ENCODE measurements at regions not wholly inside any gene's neighbourhood (a gene's known extent, or its start where the extent isn't known, plus 50 kb on each side); places are given as distances from the start of the nearest gene placed in this dataset.

- DNase-seq (ENCODE audit: low read depth in 2 of 3, low spot score in 2 of 3): no peak
Observed at GRCh38 chr9:108087781-108088180, 598.2 kb upstream of the KLF4 start.

GRCh38 chr9:108086624-108087023 is 597.1 kb upstream of the KLF4 start:
- DNase-seq (ENCODE audit: low read depth in 2 of 3, low spot score in 2 of 3): no peak

- no peak for DNase-seq (ENCODE audit: low read depth in 2 of 3, low spot score in 2 of 3)
Observed at GRCh38 chr9:108085294-108085693, 595.7 kb upstream of the KLF4 start.

- no peak for DNase-seq (ENCODE audit: low read depth in 2 of 3, low spot score in 2 of 3)
Observed at GRCh38 chr9:108083796-108084352, 594.3 kb upstream of the KLF4 start.

GRCh38 chr9:108083160-108083750 is 593.7 kb upstream of the KLF4 start:
- no peak for DNase-seq (ENCODE audit: low read depth in 2 of 3, low spot score in 2 of 3)

- DNase-seq (ENCODE audit: low read depth in 2 of 3, low spot score in 2 of 3): no peak
Observed at GRCh38 chr9:108081112-108081511, 591.5 kb upstream of the KLF4 start.

GRCh38 chr9:108080285-108080684 is 590.7 kb upstream of the KLF4 start:
- DNase-seq (ENCODE audit: low read depth in 2 of 3, low spot score in 2 of 3): no peak

- DNase-seq (ENCODE audit: low read depth in 2 of 3, low spot score in 2 of 3): no peak
Observed at GRCh38 chr9:108078811-108079210, 589.2 kb upstream of the KLF4 start.

GRCh38 chr9:108078375-108078774 is 588.8 kb upstream of the KLF4 start:
- DNase-seq (ENCODE audit: low read depth in 2 of 3, low spot score in 2 of 3): no peak

GRCh38 chr9:108077556-108077955 is 588.0 kb upstream of the KLF4 start:
- DNase-seq (ENCODE audit: low read depth in 2 of 3, low spot score in 2 of 3): no peak

GRCh38 chr9:108074900-108075299 is 585.3 kb upstream of the KLF4 start:
- DNase-seq (ENCODE audit: low read depth in 2 of 3, low spot score in 2 of 3): no peak

GRCh38 chr9:108073823-108074222 is 584.3 kb upstream of the KLF4 start:
- no peak for DNase-seq (ENCODE audit: low read depth in 2 of 3, low spot score in 2 of 3)

GRCh38 chr9:108072740-108073139 is 583.2 kb upstream of the KLF4 start:
- no peak for DNase-seq (ENCODE audit: low read depth in 2 of 3, low spot score in 2 of 3)

GRCh38 chr9:108070861-108071260 is 581.3 kb upstream of the KLF4 start:
- no peak for DNase-seq (ENCODE audit: low read depth in 2 of 3, low spot score in 2 of 3)

- DNase-seq (ENCODE audit: low read depth in 2 of 3, low spot score in 2 of 3): no peak
Observed at GRCh38 chr9:108069991-108070390, 580.4 kb upstream of the KLF4 start.

GRCh38 chr9:108062680-108063079 is 573.1 kb upstream of the KLF4 start:
- DNase-seq (ENCODE audit: low read depth in 2 of 3, low spot score in 2 of 3): no peak

- no peak for DNase-seq (ENCODE audit: low read depth in 2 of 3, low spot score in 2 of 3)
Observed at GRCh38 chr9:108060175-108060574, 570.6 kb upstream of the KLF4 start.

GRCh38 chr9:108058135-108058814 is 568.7 kb upstream of the KLF4 start:
- DNase-seq (ENCODE audit: low read depth in 2 of 3, low spot score in 2 of 3): no peak

- no peak for DNase-seq (ENCODE audit: low read depth in 2 of 3, low spot score in 2 of 3)
Observed at GRCh38 chr9:108057421-108058134, 568.0 kb upstream of the KLF4 start.

- no peak for DNase-seq (ENCODE audit: low read depth in 2 of 3, low spot score in 2 of 3)
Observed at GRCh38 chr9:108056805-108057386, 567.3 kb upstream of the KLF4 start.

GRCh38 chr9:108056084-108056804 is 566.7 kb upstream of the KLF4 start:
- DNase-seq (ENCODE audit: low read depth in 2 of 3, low spot score in 2 of 3): no peak
